Choroid plexus epithelial cell (primary cell): ENCODE measurements at regions not wholly inside any gene's neighbourhood (a gene's known extent, or its start where the extent isn't known, plus 50 kb on each side); places are given as distances from the start of the nearest gene placed in this dataset.
A peak's percentile ranks its signal among the peaks of the same experiment; 100 is the strongest.

Experiments used
- DNase-seq: peaks from one replicate; pipeline ENCODE4 v3.0.0-alpha.2; 2010; ENCODE audit warnings: low read depth
- H3K4me3 ChIP-seq: 2 replicates; pipeline ENCODE4 v1.5.1; 2011; ENCODE audit warnings: low read depth, mild to moderate bottlenecking, control low read depth, low read length, moderate library complexity
- TF ChIP-seq, protein P1 (sequence below): conservative IDR thresholded peaks from 2 replicates; pipeline ENCODE4 v1.5.1; 2011; ENCODE audit warnings: low read depth, mild to moderate bottlenecking, control low read depth, inconsistent platforms, low read length, moderate library complexity

GRCh38 chr2:146038014-146038413 is 1518.1 kb upstream of the ZEB2 start:
- no peak for DNase-seq
- H3K4me3 ChIP-seq: no peak overlapping the region
- TF ChIP-seq, protein P1, sequence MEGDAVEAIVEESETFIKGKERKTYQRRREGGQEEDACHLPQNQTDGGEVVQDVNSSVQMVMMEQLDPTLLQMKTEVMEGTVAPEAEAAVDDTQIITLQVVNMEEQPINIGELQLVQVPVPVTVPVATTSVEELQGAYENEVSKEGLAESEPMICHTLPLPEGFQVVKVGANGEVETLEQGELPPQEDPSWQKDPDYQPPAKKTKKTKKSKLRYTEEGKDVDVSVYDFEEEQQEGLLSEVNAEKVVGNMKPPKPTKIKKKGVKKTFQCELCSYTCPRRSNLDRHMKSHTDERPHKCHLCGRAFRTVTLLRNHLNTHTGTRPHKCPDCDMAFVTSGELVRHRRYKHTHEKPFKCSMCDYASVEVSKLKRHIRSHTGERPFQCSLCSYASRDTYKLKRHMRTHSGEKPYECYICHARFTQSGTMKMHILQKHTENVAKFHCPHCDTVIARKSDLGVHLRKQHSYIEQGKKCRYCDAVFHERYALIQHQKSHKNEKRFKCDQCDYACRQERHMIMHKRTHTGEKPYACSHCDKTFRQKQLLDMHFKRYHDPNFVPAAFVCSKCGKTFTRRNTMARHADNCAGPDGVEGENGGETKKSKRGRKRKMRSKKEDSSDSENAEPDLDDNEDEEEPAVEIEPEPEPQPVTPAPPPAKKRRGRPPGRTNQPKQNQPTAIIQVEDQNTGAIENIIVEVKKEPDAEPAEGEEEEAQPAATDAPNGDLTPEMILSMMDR: no peak

GRCh38 chr2:146037334-146037870 is 1517.5 kb upstream of the ZEB2 start:
- no peak for DNase-seq
- TF ChIP-seq, protein P1: no peak

GRCh38 chr2:146031158-146031557 is 1511.2 kb upstream of the ZEB2 start:
- DNase-seq: peak; percentile 27
- TF ChIP-seq, protein P1: no peak
- no peak overlapping the region for H3K4me3 ChIP-seq

More at GRCh38 chr2:146037334-146037870, 1517.5 kb upstream of the ZEB2 start:
- no peak overlapping the region for H3K4me3 ChIP-seq

GRCh38 chr2:146027156-146027555 is 1507.2 kb upstream of the ZEB2 start:
- no peak overlapping the region for H3K4me3 ChIP-seq
- TF ChIP-seq, protein P1: no peak

DNA sequence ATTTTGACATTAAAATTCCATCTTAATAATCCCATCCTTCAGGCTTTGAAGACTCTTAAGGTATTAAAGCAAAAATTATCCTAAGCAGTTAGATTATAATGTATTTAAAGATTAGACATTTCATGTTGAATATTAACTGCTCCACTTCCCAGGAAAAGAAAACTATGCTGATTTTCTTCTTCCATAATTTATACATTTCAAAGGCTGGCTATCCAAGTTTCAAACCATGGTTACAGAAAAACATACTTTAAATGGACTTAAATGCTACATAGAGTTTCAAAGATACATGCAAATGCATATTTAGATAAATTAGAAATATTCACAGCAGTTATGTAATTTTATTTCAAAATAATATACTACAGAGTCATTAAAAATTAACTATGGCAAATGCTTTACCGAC is 1505.6 kb upstream of the ZEB2 start:
- TF ChIP-seq, protein P1: no peak
- DNase-seq: no peak
- H3K4me3 ChIP-seq: no peak overlapping the region

More at GRCh38 chr2:146027156-146027555, 1507.2 kb upstream of the ZEB2 start:
- no peak for DNase-seq

- TF ChIP-seq, protein P1: no peak
- DNase-seq: no peak
- no peak overlapping the region for H3K4me3 ChIP-seq
These were observed 1504.4 kb upstream of the ZEB2 start for GRCh38 chr2:146024212-146024743.

DNA sequence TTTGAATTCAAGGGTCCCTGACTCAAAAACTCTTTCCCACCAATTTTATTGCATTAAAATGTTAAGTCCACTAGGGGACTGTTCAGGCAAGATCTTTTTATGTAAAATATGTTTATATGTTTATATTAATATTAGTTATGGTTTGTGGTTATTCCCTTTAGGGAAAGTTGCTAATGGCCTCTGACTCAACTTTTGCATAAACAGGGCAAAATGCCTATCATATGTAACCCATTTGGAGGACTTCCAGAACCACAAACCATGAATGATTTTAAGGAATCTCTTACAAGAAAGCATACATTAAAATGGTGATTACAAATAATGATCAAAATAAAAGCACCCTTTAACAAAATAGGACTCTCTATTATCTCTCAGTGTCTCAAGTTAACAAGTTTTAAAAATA is 1484.5 kb upstream of the ZEB2 start:
- peak; percentile 72 for DNase-seq
- TF ChIP-seq, protein P1: no peak
- H3K4me3 ChIP-seq: no peak overlapping the region
